ENCODE measurements at regions not wholly inside any gene's neighbourhood (a gene's known extent, or its start where the extent isn't known, plus 50 kb on each side); places are given as distances from the start of the nearest gene placed in this dataset.

DNA sequence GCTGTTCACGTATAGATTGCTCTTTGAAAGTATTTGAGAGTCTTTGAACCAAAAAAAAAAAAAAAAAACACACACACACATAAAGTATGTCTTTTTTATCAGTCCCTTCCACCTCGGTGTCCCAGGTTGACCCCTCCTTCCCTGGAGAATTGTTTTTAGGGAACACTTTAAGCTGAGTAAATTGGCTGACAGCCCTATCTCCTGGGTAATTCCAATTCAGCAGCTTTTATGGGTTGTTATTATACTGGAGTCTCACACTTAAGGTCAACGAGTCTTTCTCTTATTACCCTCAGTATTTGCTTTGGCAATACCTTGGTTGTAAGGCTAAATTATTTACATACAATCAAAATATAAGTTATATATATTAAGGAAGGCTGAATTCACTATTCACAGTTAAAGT lies 69.4 kb downstream of the SLC30A10 start:
- TF ChIP-seq, protein P1, sequence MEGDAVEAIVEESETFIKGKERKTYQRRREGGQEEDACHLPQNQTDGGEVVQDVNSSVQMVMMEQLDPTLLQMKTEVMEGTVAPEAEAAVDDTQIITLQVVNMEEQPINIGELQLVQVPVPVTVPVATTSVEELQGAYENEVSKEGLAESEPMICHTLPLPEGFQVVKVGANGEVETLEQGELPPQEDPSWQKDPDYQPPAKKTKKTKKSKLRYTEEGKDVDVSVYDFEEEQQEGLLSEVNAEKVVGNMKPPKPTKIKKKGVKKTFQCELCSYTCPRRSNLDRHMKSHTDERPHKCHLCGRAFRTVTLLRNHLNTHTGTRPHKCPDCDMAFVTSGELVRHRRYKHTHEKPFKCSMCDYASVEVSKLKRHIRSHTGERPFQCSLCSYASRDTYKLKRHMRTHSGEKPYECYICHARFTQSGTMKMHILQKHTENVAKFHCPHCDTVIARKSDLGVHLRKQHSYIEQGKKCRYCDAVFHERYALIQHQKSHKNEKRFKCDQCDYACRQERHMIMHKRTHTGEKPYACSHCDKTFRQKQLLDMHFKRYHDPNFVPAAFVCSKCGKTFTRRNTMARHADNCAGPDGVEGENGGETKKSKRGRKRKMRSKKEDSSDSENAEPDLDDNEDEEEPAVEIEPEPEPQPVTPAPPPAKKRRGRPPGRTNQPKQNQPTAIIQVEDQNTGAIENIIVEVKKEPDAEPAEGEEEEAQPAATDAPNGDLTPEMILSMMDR (IDR thresholded peaks at IDR 0.05) = no peak
- no peak for TF ChIP-seq POLR2A (IDR thresholded peaks at IDR 0.05)
